K562 (cell line): ENCODE measurements at regions not wholly inside any gene's neighbourhood (a gene's known extent, or its start where the extent isn't known, plus 50 kb on each side); places are given as distances from the start of the nearest gene placed in this dataset.

ENCODE experiments used
- C11orf30 ChIP-seq: fragments of 450-650 bp; IDR thresholded peaks from 2 replicates; pipeline ENCODE4 v1.6.1; 2016; ENCODE audit warnings: low read depth, mild to moderate bottlenecking
- CHCHD3 ChIP-seq: fragments of 250-450 bp; sonication (Bioruptor Pico); IDR thresholded peaks from 2 replicates; pipeline ENCODE4 v2.1.2; 2022; ENCODE audit warnings: mild to moderate bottlenecking
- HDAC3 ChIP-seq: fragments of 450-650 bp; IDR thresholded peaks from 2 replicates; pipeline ENCODE4 v1.6.1; 2018; ENCODE audit warnings: borderline replicate concordance, mild to moderate bottlenecking, moderate library complexity; ENCODE audit not compliant: partially characterized antibody
- KLF10 ChIP-seq: fragments of 250-450 bp; sonication (Bioruptor Pico); IDR thresholded peaks from 2 replicates; pipeline ENCODE4 v1.6.1; 2021; ENCODE audit warnings: matching md5 sums
- NONO ChIP-seq, 2 experiments: fragments of 200-400 bp in 1 of 2; fragments of 450-650 bp in 1 of 2; formaldehyde crosslinking in 1 of 2; IDR thresholded peaks; 2 replicates each; pipeline ENCODE4 v1.6.1; 2017; ENCODE audit warnings: low read depth in 2 of 2, mild to moderate bottlenecking in 2 of 2, moderate library complexity in 2 of 2, low read length in 1 of 2
- STAG1 ChIP-seq: sonication (generic); formaldehyde crosslinking; IDR thresholded peaks from 2 replicates; pipeline ENCODE4 v1.5.0; 2020; ENCODE audit warnings: missing genetic modification reagents, borderline replicate concordance
- TAF1 ChIP-seq: IDR thresholded peaks from 2 replicates; pipeline ENCODE4 v1.6.1; 2011; ENCODE audit warnings: mild to moderate bottlenecking, low read length, moderate library complexity; ENCODE audit not compliant: insufficient read depth, control insufficient read depth, severe bottlenecking; ENCODE audit errors: extremely low read depth
- TEAD4 ChIP-seq, 2 experiments: sonication (generic) in 1 of 2; formaldehyde crosslinking in 1 of 2; IDR thresholded peaks; 2 replicates each; pipeline versions ENCODE4 v1.6.1 to v1.8.0; 2012 to 2022; ENCODE audit warnings: borderline replicate concordance in 1 of 2, inconsistent platforms in 1 of 2, low read length in 1 of 2, mild to moderate bottlenecking in 1 of 2, missing genetic modification reagents in 1 of 2
- TOE1 ChIP-seq, 2 experiments: fragments of 450-650 bp in 1 of 2; sonication (generic) in 1 of 2; formaldehyde crosslinking in 1 of 2; IDR thresholded peaks; 2 replicates each; pipeline versions ENCODE4 v1.7.1 to v1.8.0; 2016 to 2022; ENCODE audit warnings: borderline replicate concordance in 2 of 2, mild to moderate bottlenecking in 2 of 2, antibody characterized with exemption in 1 of 2, inconsistent platforms in 1 of 2, low read depth in 1 of 2, missing genetic modification reagents in 1 of 2, moderate library complexity in 1 of 2
- U2AF1 ChIP-seq: fragments of 200-400 bp; formaldehyde crosslinking; optimal IDR thresholded peaks from 2 replicates; pipeline ENCODE3; 2017; ENCODE audit warnings: mild to moderate bottlenecking, low read depth, low read length, moderate library complexity
- TF ChIP-seq, protein P1 (sequence below): fragments of 450-650 bp; formaldehyde crosslinking; IDR thresholded peaks from 2 replicates; pipeline ENCODE4 v1.4.0; 2020; ENCODE audit warnings: mild to moderate bottlenecking, moderate library complexity
- TF ChIP-seq, protein P2 (sequence below): fragments of 450-650 bp; IDR thresholded peaks from 2 replicates; pipeline ENCODE4 v1.7.0; 2016; ENCODE audit warnings: borderline replicate concordance
- TF ChIP-seq, protein P3 (sequence below): fragments of 450-650 bp; IDR thresholded peaks from one replicate; pipeline ENCODE4 v1.6.1; 2018; ENCODE audit warnings: mild to moderate bottlenecking, moderate library complexity; ENCODE audit not compliant: partially characterized antibody
- TF ChIP-seq, protein P4 (sequence below): fragments of 250-450 bp; sonication (Bioruptor Pico); IDR thresholded peaks from 2 replicates; pipeline ENCODE4 v1.4.0; 2020; ENCODE audit warnings: mild to moderate bottlenecking, moderate library complexity
- TF ChIP-seq, protein P5 (sequence below): fragments of 150-350 bp; conservative IDR thresholded peaks from 2 replicates; pipeline ENCODE4 v1.6.1; 2014; ENCODE audit warnings: low read length

DNA sequence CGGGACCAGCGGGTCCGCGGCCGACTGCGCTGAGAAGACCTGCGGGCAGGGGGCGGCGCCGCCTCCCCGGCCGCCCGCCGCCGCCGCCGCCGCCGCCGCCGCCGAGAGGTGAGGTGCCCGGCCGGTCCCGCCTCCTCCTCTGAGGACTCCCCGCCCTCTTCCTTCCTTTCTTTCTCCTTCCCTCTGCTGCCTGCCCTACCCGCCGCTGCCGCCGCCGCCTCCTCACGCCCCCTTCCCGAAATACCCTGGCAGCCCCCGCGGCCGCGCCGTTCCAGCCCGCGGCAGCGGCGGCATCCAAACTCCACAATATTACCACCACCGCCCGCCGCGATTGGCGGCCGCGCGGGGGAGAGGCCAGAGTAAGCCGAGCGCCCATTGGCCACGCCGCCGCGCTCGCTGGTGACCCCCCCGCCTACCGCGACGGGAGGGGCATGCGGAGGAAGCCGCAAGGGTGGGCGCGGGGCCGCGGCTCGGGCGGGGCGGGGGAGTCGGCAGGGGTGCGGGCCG is 61.8 kb upstream of the ANKRD28 start (continued):
- TF ChIP-seq, protein P1, sequence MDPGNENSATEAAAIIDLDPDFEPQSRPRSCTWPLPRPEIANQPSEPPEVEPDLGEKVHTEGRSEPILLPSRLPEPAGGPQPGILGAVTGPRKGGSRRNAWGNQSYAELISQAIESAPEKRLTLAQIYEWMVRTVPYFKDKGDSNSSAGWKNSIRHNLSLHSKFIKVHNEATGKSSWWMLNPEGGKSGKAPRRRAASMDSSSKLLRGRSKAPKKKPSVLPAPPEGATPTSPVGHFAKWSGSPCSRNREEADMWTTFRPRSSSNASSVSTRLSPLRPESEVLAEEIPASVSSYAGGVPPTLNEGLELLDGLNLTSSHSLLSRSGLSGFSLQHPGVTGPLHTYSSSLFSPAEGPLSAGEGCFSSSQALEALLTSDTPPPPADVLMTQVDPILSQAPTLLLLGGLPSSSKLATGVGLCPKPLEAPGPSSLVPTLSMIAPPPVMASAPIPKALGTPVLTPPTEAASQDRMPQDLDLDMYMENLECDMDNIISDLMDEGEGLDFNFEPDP = no peak
- TF ChIP-seq, protein P2, sequence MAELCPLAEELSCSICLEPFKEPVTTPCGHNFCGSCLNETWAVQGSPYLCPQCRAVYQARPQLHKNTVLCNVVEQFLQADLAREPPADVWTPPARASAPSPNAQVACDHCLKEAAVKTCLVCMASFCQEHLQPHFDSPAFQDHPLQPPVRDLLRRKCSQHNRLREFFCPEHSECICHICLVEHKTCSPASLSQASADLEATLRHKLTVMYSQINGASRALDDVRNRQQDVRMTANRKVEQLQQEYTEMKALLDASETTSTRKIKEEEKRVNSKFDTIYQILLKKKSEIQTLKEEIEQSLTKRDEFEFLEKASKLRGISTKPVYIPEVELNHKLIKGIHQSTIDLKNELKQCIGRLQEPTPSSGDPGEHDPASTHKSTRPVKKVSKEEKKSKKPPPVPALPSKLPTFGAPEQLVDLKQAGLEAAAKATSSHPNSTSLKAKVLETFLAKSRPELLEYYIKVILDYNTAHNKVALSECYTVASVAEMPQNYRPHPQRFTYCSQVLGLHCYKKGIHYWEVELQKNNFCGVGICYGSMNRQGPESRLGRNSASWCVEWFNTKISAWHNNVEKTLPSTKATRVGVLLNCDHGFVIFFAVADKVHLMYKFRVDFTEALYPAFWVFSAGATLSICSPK = no peak
- TF ChIP-seq U2AF1 = peak; percentile 50
- TF ChIP-seq, protein P3, sequence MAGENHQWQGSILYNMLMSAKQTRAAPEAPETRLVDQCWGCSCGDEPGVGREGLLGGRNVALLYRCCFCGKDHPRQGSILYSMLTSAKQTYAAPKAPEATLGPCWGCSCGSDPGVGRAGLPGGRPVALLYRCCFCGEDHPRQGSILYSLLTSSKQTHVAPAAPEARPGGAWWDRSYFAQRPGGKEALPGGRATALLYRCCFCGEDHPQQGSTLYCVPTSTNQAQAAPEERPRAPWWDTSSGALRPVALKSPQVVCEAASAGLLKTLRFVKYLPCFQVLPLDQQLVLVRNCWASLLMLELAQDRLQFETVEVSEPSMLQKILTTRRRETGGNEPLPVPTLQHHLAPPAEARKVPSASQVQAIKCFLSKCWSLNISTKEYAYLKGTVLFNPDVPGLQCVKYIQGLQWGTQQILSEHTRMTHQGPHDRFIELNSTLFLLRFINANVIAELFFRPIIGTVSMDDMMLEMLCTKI = no peak
- TF ChIP-seq TEAD4 (IDR thresholded peaks at IDR 0.05; ENCODE audit: low read length) = no peak
- TF ChIP-seq TEAD4 (CRISPR knock-in tag; IDR thresholded peaks at IDR 0.05; ENCODE audit: borderline replicate concordance) = no peak
- no peak for TF ChIP-seq HDAC3
- no peak for TF ChIP-seq TOE1 (IDR thresholded peaks at IDR 0.05; ENCODE audit: borderline replicate concordance)
- TF ChIP-seq TOE1 (CRISPR knock-in tag; IDR thresholded peaks at IDR 0.05; ENCODE audit: borderline replicate concordance, low read depth) = no peak
- peak; percentile 68 for TF ChIP-seq TAF1
- TF ChIP-seq, protein P4, sequence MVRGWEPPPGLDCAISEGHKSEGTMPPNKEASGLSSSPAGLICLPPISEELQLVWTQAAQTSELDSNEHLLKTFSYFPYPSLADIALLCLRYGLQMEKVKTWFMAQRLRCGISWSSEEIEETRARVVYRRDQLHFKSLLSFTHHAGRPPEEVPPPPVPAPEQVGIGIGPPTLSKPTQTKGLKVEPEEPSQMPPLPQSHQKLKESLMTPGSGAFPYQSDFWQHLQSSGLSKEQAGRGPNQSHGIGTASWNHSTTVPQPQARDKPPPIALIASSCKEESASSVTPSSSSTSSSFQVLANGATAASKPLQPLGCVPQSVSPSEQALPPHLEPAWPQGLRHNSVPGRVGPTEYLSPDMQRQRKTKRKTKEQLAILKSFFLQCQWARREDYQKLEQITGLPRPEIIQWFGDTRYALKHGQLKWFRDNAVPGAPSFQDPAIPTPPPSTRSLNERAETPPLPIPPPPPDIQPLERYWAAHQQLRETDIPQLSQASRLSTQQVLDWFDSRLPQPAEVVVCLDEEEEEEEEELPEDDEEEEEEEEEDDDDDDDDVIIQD (CRISPR knock-in tag) = no peak
- TF ChIP-seq CHCHD3 (CRISPR knock-in tag) = no peak
- no peak for TF ChIP-seq STAG1 (CRISPR knock-in tag)
- TF ChIP-seq C11orf30 = no peak
- no peak for TF ChIP-seq KLF10 (CRISPR knock-in tag)
- TF ChIP-seq NONO (IDR thresholded peaks at IDR 0.05; ENCODE audit: low read depth in 2 of 2, low read length in 1 of 2) = 0 out of 4 replicates have a peak, but pooled peaks have one; percentile 7 to 44
- TF ChIP-seq, protein P5, sequence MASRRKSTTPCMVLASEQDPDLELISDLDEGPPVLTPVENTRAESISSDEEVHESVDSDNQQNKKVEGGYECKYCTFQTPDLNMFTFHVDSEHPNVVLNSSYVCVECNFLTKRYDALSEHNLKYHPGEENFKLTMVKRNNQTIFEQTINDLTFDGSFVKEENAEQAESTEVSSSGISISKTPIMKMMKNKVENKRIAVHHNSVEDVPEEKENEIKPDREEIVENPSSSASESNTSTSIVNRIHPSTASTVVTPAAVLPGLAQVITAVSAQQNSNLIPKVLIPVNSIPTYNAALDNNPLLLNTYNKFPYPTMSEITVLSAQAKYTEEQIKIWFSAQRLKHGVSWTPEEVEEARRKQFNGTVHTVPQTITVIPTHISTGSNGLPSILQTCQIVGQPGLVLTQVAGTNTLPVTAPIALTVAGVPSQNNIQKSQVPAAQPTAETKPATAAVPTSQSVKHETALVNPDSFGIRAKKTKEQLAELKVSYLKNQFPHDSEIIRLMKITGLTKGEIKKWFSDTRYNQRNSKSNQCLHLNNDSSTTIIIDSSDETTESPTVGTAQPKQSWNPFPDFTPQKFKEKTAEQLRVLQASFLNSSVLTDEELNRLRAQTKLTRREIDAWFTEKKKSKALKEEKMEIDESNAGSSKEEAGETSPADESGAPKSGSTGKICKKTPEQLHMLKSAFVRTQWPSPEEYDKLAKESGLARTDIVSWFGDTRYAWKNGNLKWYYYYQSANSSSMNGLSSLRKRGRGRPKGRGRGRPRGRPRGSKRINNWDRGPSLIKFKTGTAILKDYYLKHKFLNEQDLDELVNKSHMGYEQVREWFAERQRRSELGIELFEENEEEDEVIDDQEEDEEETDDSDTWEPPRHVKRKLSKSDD = no peak
